HFFc6 (cell line): ENCODE measurements at regions not wholly inside any gene's neighbourhood (a gene's known extent, or its start where the extent isn't known, plus 50 kb on each side); places are given as distances from the start of the nearest gene placed in this dataset.

Experiments
- DNase-seq: peaks from one replicate; pipeline ENCODE4 v3.0.0-alpha.2; 2018
- H3K27ac Mint-ChIP-seq: 2 replicates; pipeline ENCODE4 v1.8.0; 2020; ENCODE audit warnings: mild to moderate bottlenecking, mixed read lengths
- H3K27me3 Mint-ChIP-seq: 2 replicates; pipeline ENCODE4 v1.8.0; 2021; ENCODE audit warnings: mild to moderate bottlenecking, moderate library complexity, mixed read lengths; ENCODE audit not compliant: insufficient read depth
- H3K36me3 Mint-ChIP-seq: 2 replicates; pipeline ENCODE4 v1.8.0; 2021; ENCODE audit warnings: low read depth, mixed read lengths
- H3K4me1 Mint-ChIP-seq: 2 replicates; pipeline ENCODE4 v1.8.0; 2020; ENCODE audit warnings: low read depth, mixed read lengths
- H3K4me3 Mint-ChIP-seq: 2 replicates; pipeline ENCODE4 v1.8.0; 2020; ENCODE audit warnings: mild to moderate bottlenecking, moderate library complexity, mixed read lengths
- H3K9me3 Mint-ChIP-seq: 2 replicates; pipeline ENCODE4 v1.8.0; 2020; ENCODE audit warnings: mild to moderate bottlenecking, mixed read lengths
- TF ChIP-seq, protein P1 (sequence below): fragments of 200-600 bp; sonication (generic); IDR thresholded peaks from 2 replicates; pipeline ENCODE4 v1.5.0; 2021; ENCODE audit warnings: antibody characterized with exemption, mild to moderate bottlenecking

- TF ChIP-seq, protein P1, sequence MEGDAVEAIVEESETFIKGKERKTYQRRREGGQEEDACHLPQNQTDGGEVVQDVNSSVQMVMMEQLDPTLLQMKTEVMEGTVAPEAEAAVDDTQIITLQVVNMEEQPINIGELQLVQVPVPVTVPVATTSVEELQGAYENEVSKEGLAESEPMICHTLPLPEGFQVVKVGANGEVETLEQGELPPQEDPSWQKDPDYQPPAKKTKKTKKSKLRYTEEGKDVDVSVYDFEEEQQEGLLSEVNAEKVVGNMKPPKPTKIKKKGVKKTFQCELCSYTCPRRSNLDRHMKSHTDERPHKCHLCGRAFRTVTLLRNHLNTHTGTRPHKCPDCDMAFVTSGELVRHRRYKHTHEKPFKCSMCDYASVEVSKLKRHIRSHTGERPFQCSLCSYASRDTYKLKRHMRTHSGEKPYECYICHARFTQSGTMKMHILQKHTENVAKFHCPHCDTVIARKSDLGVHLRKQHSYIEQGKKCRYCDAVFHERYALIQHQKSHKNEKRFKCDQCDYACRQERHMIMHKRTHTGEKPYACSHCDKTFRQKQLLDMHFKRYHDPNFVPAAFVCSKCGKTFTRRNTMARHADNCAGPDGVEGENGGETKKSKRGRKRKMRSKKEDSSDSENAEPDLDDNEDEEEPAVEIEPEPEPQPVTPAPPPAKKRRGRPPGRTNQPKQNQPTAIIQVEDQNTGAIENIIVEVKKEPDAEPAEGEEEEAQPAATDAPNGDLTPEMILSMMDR: no peak
- DNase-seq: no peak
- H3K27me3 Mint-ChIP-seq: peaks cover 5% of the 10 kb centered on the region
- H3K36me3 Mint-ChIP-seq: no peaks in the 10 kb centered on the region
- H3K4me3 Mint-ChIP-seq: no peak overlapping the region
- H3K9me3 Mint-ChIP-seq: no peaks in the 10 kb centered on the region
- H3K27ac Mint-ChIP-seq: no peak overlapping the region
- H3K4me1 Mint-ChIP-seq: peaks cover 13% of the 10 kb centered on the region; the same call in 1 of the 2 replicates
These were observed 153.7 kb downstream of the RPS24 start for GRCh38 chr10:78187371-78187770.

GRCh38 chr10:78188446-78188845, 154.8 kb downstream of the RPS24 start:
- Mint-ChIP-seq H3K4me3 (no peak overlapping the region), H3K27ac (no peak overlapping the region), H3K4me1 (peaks cover 13% of the 10 kb centered on the region; the same call in 1 of the 2 replicates), H3K27me3 (peaks cover 5% of the 10 kb centered on the region), H3K9me3 (0 out of 2 replicates have a peak, but pooled peaks cover 3% of the 10 kb centered on the region), H3K36me3 (no peaks in the 10 kb centered on the region)
- TF ChIP-seq, protein P1: no peak
- DNase-seq: no peak

- Mint-ChIP-seq H3K27ac (no peak overlapping the region), H3K27me3 (peaks cover 5% of the 10 kb centered on the region), H3K4me3 (no peak overlapping the region), H3K9me3 (0 out of 2 replicates have a peak, but pooled peaks cover 3% of the 10 kb centered on the region), H3K36me3 (no peaks in the 10 kb centered on the region), H3K4me1 (peaks cover 11% of the 10 kb centered on the region; the same call in 1 of the 2 replicates)
- TF ChIP-seq, protein P1: no peak
- no peak for DNase-seq
These were observed 156.6 kb downstream of the RPS24 start for GRCh38 chr10:78190051-78190825.

GRCh38 chr10:78191301-78191700, 157.6 kb downstream of the RPS24 start:
- Mint-ChIP-seq H3K4me3 (no peak overlapping the region), H3K36me3 (no peaks in the 10 kb centered on the region), H3K9me3 (0 out of 2 replicates have a peak, but pooled peaks cover 3% of the 10 kb centered on the region), H3K27ac (no peak overlapping the region), H3K4me1 (peaks cover 7% of the 10 kb centered on the region; the same call in 1 of the 2 replicates), H3K27me3 (peaks cover 5% of the 10 kb centered on the region)
- no peak for DNase-seq
- TF ChIP-seq, protein P1: no peak

DNA sequence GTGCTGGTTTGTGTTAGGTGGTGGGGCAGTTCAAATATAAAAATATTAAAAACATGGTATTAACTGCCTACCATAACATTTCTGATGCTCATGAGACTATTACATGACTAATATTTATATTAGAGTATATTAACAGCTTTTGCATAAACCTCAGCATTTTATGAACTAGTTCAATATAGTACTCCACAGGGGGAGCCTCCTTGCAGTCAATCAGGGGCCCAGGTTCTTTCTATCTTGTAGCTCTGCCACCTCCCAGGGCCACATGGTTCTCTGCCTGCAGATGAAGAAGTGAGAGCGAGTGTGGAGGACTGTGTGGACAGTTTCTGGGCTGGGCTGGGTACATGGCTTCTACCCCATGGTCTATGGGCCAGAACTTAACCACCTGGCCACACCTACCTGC, 159.5 kb downstream of the RPS24 start:
- no peaks in the 10 kb centered on the region; the same call in 1 of the 2 replicates for H3K4me1 Mint-ChIP-seq
- no peak for DNase-seq
- TF ChIP-seq, protein P1: no peak
- peaks cover 5% of the 10 kb centered on the region for H3K27me3 Mint-ChIP-seq
- no peaks in the 10 kb centered on the region for H3K36me3 Mint-ChIP-seq
- H3K4me3 Mint-ChIP-seq: no peak overlapping the region
- H3K27ac Mint-ChIP-seq: no peak overlapping the region
- 0 out of 2 replicates have a peak, but pooled peaks cover 3% of the 10 kb centered on the region for H3K9me3 Mint-ChIP-seq
